Kidney (tissue), 13 donors: ENCODE measurements at regions not wholly inside any gene's neighbourhood (a gene's known extent, or its start where the extent isn't known, plus 50 kb on each side); places are given as distances from the start of the nearest gene placed in this dataset.

Source experiments
- DNase-seq, 5 donors: peaks; one replicate each; pipeline ENCODE4 v3.0.0-alpha.2; 2013 to 2020
- FAIRE-seq: peaks from 2 replicates; lab custom pipeline; 2012; peaks lifted over from hg19 to GRCh38; lab: Jason Lieb, UNC
- H3K27ac ChIP-seq, 2 donors: one replicate each; pipeline ENCODE4 v1.7.0; 2013; ENCODE audit warnings: low read depth in 2 of 2, low read length in 2 of 2, inconsistent platforms in 1 of 2
- H3K27me3 ChIP-seq: one replicate; pipeline ENCODE4 v1.7.1; 2013; ENCODE audit warnings: low read length, inconsistent platforms; ENCODE audit not compliant: control insufficient read depth, insufficient read depth
- H3K36me3 ChIP-seq, 3 donors: one replicate each; pipeline versions ENCODE4 v1.7.0 to v1.7.1; 2013; ENCODE audit warnings: low read length in 3 of 3, control low read depth in 1 of 3, inconsistent platforms in 1 of 3; ENCODE audit not compliant: insufficient read depth in 3 of 3, control insufficient read depth in 2 of 3
- H3K4me1 ChIP-seq, 3 donors: one replicate each; pipeline versions ENCODE4 v1.7.0 to v1.7.1; 2013; ENCODE audit warnings: low read length in 3 of 3, inconsistent platforms in 1 of 3, low read depth in 1 of 3; ENCODE audit not compliant: control insufficient read depth in 2 of 3, insufficient read depth in 2 of 3
- H3K4me3 ChIP-seq, 3 donors: one replicate each; pipeline versions ENCODE4 v1.7.0 to v1.8.1; 2013; ENCODE audit warnings: low read length in 3 of 3, control low read depth in 1 of 3, inconsistent platforms in 1 of 3
- H3K9ac ChIP-seq, 3 donors: one replicate each; pipeline versions ENCODE4 v1.7.0 to v1.7.1; 2013; ENCODE audit warnings: low read length in 3 of 3, control low read depth in 1 of 3, inconsistent platforms in 1 of 3
- H3K9me3 ChIP-seq, 3 donors: one replicate each; pipeline versions ENCODE4 v1.7.0 to v1.7.1; 2013; ENCODE audit warnings: low read length in 3 of 3, control low read depth in 1 of 3, inconsistent platforms in 1 of 3; ENCODE audit not compliant: control insufficient read depth in 2 of 3, insufficient read depth in 1 of 3
- CTCF ChIP-seq: IDR thresholded peaks from 3 replicates; pipeline ENCODE4 v1.5.1; 2012; ENCODE audit warnings: mild to moderate bottlenecking, moderate library complexity, borderline replicate concordance; ENCODE audit not compliant: insufficient read depth; ENCODE audit errors: extremely low read depth
- intact Hi-C: fragments of 100-400 bp; cut with DNase I; formaldehyde crosslinking; loops from one replicate; pipeline ENCODE4 v1.11.1; 2022
- donor health status: control.
- donor health status: control.
- donor health status: control.
- donor health status: control.
- donor health status: control.
- donor health status: DM: yes; HTN: yes; CAD: no.
- donor health status: Normal renal cell carcinoma (clear cell type).

GRCh38 chr3:177992993-177993970, 543.0 kb upstream of the KCNMB2 start:
- no peak for FAIRE-seq
- intact Hi-C loops = no loop called here
- no peaks in the 10 kb centered on the region for H3K36me3 ChIP-seq

DNA sequence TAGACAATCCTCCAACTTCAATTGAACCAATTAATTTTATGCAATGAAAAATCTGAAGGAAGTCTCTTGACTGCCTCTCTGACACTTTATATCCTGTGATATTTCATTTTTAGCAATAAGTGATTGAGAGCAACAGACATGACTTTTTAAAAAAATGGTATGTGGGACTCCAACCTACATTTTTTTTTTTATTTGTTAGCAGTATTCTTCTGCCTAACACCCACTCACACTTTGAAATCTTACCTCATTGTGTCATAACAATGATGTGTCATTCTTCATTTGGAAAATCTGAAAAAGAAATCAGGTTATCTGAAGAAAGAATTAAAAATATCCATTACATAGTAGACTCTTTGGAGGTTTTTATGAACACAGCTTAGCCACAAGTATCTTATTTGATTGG, 541.3 kb upstream of the KCNMB2 start:
- Histone ChIP-seq H3K27me3 (no peaks in the 10 kb centered on the region), H3K9me3 (no peaks in the 10 kb centered on the region), H3K4me1 (no peaks in the 10 kb centered on the region), H3K27ac (no peak overlapping the region), H3K36me3 (no peaks in the 10 kb centered on the region), H3K4me3 (no peak overlapping the region), H3K9ac (no peak overlapping the region)
- FAIRE-seq (no peak), DNase-seq (no peak)
- intact Hi-C loops = no loop called here
- TF ChIP-seq CTCF = no peak

More at GRCh38 chr3:177992993-177993970, 543.0 kb upstream of the KCNMB2 start:
- H3K4me3 ChIP-seq = no peak overlapping the region
- H3K27me3 ChIP-seq = no peaks in the 10 kb centered on the region
- no peaks in the 10 kb centered on the region for H3K4me1 ChIP-seq
- TF ChIP-seq CTCF = no peak
- H3K9ac ChIP-seq = no peak overlapping the region
- no peak for DNase-seq
- no peaks in the 10 kb centered on the region for H3K9me3 ChIP-seq
- no peak overlapping the region for H3K27ac ChIP-seq

DNA sequence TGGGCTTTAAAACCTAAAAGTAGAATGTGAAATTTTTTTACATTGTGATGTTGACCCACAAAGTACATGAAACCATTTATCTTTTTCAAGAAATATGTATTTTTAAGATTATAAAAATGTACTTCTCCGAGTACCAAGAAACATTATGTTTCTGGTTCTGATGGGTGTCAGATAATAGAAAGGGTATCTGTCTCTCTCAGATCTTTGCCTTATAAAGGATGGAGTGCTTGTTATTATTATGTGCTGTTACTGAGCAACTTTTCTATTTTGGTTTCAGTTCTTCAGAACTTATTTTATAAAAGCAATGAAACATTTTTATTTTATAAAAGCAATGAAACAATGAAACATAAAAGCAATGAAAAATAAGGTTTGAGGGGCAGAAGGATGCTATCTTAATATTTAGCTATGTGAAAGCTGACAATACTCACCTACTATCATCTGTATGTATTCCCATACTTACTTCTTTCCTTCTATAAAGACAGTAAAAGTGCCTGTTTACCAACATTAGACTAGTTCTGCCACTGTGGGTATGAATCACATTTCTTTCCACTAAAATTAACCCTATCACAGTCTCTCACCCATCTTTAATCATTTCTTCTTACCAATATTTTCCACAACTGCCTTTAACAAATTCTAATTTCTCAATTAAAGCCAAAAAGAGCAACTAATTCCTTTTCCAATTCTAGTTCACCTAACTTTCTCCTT, 540.7 kb upstream of the KCNMB2 start:
- H3K9me3 ChIP-seq = no peaks in the 10 kb centered on the region
- H3K9ac ChIP-seq = no peak overlapping the region
- no peak for TF ChIP-seq CTCF
- no peak overlapping the region for H3K4me3 ChIP-seq
- H3K36me3 ChIP-seq = no peaks in the 10 kb centered on the region
- no peaks in the 10 kb centered on the region for H3K4me1 ChIP-seq
- no peaks in the 10 kb centered on the region for H3K27me3 ChIP-seq
- intact Hi-C loops = no loop called here
- FAIRE-seq (no peak), DNase-seq (no peak)
- no peak overlapping the region for H3K27ac ChIP-seq
